Activated CD4-positive, CD25-positive, alpha-beta regulatory T cell treated with anti-CD3 and anti-CD28 coated beads, Interleukin-2, amount 50 U/mL, for 16 hours (primary cell): ENCODE measurements at regions not wholly inside any gene's neighbourhood (a gene's known extent, or its start where the extent isn't known, plus 50 kb on each side); places are given as distances from the start of the nearest gene placed in this dataset.

Experiments
- DNase-seq: peaks from one replicate; pipeline ENCODE4 v3.0.0-alpha.2; 2020; ENCODE audit warnings: low read depth, low spot score

DNA sequence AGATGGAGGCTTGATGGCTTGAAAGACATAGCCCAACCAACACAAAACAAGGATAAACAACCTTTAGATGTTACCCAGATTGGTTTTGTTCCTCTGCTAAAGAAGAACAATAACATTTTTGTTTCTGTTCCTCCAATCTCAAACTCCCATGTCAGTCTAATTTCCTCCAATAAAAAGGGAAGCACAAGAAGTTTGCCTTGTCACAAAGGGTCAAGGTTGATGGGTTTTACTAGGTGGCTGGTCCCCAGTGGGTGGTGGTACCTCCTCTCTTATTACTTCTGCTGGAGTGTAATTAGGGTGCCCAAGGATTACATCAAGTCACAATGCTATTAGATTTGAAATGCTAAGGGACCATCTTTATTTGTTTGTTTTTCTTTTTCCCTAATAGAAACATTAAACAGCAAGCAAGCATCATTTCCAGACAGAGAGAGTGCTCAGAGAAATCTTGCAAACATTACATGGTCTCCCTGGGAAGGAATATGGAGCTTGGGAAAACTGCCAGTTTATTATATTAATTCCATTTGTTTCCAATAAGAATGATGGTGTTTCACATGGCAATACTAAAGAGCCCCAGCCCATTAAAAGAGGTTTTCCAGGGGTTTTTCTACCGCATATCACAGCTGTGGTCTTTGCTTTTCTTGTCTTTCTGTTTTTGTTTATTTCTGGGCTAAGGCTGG, 78.3 kb upstream of the AOAH start:
- no peak for DNase-seq

DNA sequence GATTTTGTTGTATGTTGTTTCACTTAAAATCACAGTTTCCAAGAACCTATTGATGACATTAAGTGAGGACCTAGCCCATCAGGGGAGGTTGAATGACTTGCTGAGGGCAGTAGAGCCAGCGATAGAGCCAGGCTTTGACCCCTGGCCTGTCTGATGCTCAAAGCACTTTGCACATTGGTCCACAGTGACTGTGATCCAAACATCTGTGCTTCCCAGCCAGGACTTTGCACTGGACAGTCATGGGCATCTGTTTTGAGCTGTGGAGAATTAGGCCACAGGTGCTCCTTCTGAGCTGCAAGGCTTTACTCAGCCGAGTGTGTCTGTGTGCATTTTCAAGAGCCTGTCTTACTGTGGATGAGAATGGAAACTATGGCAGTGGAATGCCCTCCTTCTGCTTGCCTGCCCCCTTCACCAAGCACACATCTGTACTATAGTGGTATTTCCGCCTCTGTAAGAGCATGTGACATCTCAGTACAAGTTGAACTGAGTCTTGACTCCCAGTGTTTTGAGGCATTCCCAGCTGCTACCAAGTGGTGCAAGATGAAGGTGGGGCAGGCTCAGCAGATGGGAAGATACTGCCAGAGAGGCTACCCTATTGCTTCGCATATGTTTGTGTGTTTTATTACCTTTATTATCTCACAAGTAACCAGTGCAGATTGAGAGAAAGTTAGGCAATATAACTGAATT, 72.7 kb upstream of the AOAH start:
- no peak for DNase-seq

DNA sequence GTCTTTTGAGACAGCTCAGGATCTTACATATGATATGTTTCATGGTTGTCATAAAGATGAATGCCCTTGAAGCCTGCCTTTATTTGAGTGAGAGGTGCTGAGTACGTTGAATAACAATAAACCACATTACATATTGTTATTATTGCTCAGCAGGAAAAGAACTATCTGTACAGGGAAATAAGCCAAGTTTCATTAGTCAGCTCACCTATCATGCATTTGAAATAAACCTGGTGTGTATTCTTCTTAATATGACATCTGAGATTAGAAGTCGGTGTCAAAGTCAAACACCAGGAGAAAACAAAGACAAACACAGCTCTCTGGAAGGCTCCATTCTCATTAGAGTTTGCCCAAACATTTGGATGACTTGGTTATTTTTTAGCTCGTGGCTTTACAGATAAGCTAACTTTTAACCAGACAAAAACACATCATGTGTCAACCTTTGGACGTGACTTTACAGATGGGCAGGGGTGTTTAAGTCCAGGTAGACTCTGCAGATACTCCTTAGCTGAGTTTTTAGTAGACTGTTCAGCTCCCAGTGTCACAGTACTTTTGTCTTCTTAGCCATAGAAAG, 71.2 kb upstream of the AOAH start:
- no peak for DNase-seq

DNA sequence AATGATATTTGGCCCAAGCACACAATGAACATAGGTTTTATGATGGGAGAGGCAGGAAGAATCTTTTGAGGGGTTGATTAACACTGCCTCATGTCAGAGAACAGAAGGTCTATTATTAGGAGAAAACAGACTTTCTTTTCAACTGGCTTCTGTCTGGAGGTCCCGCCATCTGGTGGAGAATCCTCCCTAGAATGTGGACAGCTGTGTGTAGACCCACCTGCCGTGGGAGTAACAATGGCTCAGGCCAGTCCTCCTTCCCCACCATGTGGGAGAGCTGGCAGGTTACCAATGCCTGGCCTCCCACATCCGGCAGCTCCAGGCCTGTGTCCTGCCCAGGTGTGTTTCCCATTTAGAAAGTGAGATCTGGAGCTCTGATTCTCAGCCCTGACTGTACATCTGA, 70.4 kb upstream of the AOAH start:
- no peak for DNase-seq

DNA sequence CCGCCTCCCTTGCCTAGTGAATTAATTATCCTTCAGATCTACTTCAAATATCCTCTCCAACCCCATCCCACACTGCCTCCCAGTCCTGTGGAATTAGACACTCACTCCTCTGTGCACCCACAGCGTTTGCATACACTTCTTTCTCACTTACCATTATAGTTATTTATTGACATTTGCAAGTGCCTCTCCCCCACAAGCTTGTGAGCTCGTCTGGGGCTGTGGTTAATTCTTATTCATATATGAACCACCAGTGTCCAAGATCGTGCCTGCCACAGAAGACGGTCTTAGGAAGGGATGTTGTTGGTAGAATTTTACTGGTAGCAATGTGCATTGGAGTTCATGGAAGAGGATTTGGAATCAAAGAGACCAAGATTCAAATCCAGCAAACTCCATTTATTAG, 68.1 kb upstream of the AOAH start:
- DNase-seq, result no peak

DNA sequence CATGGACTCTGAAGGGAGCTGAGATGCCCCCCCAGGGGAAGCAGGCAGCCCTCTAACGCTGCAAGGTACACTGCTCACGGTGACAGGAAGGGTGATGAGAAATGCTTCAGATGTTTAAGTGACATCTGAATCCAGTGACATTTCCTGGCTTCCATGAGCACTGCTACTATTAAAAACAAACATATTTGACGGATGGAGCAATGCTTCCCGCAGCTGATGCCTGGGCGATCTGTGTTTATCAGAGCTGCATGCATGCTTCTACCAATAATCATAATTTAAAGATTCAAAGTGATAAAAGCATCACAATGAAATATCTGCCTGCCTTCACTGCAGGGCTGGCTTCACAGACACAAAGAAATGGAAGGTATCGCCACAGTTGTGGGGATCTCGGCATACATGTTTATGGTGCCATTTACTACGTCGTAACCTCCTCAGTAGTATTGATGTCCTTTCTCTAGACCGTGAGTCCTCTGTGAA, 66.1 kb upstream of the AOAH start:
- no peak for DNase-seq

DNA sequence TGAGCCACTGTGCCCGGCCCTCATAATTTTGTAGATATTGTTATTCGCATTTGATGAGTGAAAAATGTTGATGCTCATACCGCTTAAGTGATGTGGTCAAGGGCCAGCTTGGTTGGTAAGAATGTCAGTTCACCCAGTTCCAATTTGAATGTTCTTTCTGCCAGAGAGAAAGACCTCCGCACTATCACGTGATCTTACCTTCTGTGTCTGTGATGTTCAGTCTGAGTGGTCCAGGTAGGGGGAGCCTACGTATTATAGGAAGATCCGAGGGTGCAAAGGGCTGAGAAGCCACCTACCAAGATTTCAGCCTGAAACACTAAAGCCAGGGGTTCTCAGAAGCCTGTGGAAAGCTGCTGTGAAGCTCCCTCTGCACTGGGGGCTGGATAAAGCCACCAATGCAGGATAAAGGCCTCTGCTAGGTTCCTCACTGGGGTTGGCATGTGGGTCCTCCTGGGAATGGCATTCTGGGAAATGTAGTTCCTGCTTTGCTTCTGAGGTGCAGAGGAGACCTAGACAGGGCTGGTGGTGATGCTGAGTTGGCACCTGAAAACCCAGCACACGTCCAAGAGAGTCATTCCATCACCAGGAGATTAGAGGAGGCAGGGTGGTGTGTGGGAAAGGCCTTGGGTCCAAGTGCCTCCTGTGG, 64.7 kb upstream of the AOAH start:
- no peak for DNase-seq

DNA sequence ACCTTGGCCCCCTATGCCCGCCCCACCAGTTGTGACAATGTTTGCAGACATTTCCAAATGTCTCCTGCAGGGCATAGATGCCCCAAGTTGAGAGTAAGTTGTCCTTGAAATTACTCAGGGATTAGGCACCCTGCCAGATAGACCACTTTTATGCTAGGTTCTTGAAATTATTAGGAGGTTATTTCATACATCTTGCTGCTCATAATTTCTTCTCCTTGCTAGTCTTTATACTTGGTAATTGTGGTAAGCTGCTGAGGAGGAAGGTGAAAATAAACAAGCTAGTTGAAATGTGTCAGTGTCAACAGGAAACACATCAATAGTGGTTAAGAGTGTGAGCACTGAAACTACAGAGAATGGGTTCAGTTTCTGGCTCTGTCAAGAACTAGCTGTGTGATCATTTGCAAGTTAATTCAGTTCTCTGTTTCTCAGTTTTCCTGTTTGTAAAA, 63.7 kb upstream of the AOAH start:
- no peak for DNase-seq

DNA sequence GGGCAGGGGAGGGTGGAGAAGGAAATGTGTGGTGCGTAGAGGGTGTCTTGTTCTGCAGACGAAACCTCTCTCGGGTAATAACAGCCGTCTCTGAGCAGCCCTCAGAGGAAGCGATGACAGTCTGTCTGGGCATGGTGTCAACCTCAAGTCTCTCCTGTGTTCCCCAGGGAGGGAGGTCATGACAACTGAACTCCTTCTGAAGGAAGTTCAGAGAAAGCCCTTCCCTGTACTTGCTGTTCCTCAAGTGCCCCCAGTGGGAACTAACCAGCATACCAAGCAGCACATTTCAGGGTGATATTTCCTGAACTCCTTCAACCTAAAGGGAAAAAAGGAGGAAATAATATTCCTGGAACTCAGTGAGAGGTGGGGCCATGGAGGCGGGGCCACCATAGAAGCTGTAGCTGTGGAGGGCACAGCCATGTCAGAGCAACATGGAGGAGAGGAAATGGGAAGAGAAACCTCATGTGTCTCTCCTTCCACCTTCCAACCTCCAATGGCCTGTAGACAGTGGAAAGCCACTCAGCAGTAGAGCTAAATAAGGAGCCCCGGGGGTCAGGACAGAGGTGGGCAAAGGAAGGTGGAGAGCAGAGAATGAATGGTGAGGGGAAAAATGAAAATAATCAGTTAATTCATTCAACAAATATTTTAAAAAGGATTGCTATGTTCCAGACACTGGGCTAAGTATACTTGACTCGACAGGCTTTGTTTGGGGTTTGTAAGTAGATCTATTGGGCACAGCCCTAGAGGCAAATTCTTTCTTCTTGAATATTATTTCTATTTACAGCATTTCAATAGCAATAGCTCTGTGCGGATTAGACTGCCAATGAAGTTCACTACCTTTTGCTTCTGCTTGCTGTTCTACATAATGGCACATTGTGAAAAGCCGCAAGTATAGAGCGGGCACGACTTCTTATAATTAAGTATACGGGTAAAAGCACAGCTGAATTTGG, 61.0 kb upstream of the AOAH start:
- peak; percentile 4 for DNase-seq

DNA sequence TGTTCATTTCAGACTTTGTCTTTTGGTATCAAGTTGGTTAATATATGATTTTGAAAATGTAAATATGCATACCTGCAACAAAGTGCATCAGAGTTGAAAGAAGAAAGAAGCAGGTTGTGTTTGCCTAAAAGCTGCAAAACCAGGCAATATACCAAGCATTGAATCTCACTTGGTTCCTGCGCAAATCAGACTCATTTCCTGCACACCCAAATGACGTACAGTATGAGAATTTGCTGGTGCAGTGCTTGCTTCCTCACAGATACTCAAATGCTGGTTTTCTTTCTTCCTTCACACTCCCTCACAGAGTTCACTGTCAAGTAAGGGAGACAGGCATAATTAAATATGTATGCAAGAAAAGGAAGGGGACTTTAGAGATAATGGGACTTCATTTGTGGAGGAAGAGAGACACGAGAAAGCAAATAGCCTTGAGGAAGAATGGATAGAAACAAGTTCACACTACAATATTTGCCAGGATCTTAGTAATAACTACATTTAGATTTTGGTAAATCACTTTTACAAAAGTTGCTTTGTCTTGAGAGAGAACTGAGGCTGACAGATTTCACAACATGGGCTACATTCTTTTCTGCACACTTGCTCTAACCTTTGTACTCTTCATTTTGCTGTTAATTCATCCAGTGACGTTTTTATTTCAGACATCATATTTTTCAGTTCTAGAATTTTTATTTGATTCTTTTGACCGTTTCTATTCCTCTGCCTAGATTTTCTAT, 56.9 kb upstream of the AOAH start:
- DNase-seq, result no peak

DNA sequence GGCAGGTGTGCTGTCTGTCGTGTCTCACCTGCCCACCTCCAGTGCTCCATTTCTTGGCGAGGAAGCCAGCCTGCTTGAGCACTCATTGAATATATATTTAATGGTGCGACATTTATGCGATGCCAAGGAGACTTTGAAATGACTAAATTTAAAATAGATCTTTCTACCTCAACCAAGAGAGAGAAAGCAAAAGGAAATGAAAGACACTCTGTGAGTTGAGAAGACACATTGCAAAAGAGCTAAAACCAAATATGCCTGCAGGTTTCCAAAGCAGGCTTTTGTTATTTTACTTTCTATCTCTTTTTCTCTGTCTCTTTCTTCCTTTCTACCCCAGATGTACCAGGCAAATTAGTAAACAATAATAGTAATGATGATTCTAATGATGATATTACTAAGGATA, 53.6 kb upstream of the AOAH start:
- DNase-seq, result no peak

DNA sequence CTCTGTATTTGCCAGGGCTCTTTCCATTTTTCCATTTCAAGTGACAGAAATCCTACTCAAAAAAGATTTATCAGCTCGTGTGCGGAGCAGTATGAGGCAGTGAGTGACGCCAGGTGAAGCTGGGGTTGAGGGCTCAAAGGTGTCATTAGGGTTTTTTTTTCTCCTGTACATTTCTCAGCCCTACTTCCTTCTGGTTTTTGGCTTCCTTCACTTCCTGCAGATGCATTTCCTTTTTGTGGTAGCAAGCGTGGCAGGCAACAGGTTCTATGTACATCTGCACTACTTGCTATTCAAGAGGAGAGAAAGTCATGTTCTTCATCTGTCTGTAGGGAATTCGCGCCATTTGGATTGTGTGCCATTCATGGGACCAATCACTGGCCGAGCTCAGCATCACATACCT, 52.8 kb upstream of the AOAH start:
- DNase-seq, result no peak

DNA sequence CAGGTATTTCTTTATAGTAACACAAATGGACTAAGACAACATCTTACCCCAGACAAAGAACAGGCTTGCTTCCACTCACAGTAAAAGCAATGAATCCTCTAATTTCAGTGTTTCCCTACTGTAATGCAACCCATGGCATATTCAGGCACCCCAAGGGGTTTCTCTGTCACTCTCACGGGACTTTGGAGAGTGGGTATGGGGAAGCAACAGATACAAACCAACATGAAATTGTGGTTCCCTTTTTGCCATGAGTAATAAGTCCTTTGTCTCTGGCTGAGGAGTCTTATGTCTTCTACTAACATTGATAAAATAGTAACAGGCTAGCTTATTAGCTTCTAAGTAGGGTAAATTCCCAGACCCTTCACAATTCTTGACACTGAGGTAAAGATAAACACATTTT, 51.4 kb upstream of the AOAH start:
- DNase-seq, result no peak

DNA sequence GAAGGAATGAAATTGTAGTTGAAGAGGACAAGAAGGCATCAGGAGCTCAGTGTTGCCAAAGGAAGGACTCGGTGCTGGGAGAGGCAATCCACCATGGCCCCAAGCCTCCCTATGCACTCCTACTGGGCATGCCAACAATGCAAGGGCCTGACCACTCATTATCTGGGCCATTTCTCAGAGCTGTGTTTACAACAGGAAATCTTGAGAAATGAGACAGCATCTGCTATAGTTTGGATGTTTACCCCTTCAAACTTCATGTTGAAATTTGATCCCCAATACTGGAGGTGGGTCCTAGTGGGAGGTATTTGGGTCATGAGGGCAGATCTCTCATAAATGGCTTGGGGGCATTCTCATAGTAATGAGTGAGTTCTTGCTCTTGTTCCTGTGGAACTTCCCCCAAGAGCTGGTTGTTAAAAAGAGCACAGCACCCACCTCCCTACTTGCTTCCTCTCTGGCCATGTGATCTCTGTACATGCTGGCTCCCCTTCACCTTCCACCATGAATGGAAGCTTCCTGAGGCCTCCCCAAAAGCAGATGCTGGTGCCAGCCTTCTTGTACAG, 50.8 kb upstream of the AOAH start:
- DNase-seq, result no peak
